ENCODE measurements at regions not wholly inside any gene's neighbourhood (a gene's known extent, or its start where the extent isn't known, plus 50 kb on each side); places are given as distances from the start of the nearest gene placed in this dataset.

- Mint-ChIP-seq H3K36me3 (peaks cover 10% of the 10 kb centered on the region), H3K4me1 (ENCODE audit: unreplicated experiment) (peaks cover 11% of the 10 kb centered on the region), H3K27ac (no peak overlapping the region), H3K9me3 (peaks cover 12% of the 10 kb centered on the region), H3K27me3 (no peaks in the 10 kb centered on the region), H3K4me3 (no peak overlapping the region)
- TF ChIP-seq CTCF (conservative IDR thresholded peaks at IDR 0.05): no peak
- no peak for DNase-seq (ENCODE audit: extremely low spot score, unreplicated experiment)
These were observed 138.4 kb upstream of the TIAM1 start for GRCh38 chr21:31482460-31482859.

DNA sequence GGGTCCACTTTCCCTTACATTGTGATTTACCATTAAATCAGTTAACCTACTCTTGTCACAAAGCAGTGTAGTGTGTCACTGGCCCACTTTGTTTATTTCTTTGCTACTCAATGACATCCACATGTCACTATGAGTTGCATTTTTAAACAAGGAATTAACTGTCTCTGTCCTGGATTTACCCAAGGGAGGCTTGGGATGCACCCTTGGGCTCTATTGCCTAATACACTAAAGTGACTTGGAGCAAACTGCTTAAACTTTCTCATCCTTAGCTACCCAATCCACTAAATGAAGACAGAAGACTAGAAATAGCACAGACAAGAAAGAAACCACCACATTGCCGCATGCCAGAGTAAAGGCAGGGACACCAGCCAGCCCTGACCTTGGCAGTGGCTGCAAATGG lies 136.2 kb upstream of the TIAM1 start:
- Mint-ChIP-seq H3K4me3 (no peak overlapping the region), H3K9me3 (peaks cover 5% of the 10 kb centered on the region), H3K27me3 (no peaks in the 10 kb centered on the region), H3K27ac (no peak overlapping the region), H3K36me3 (peaks cover 6% of the 10 kb centered on the region), H3K4me1 (ENCODE audit: unreplicated experiment) (peaks cover 25% of the 10 kb centered on the region)
- no peak for DNase-seq (ENCODE audit: extremely low spot score, unreplicated experiment)
- no peak for TF ChIP-seq CTCF (conservative IDR thresholded peaks at IDR 0.05)

DNA sequence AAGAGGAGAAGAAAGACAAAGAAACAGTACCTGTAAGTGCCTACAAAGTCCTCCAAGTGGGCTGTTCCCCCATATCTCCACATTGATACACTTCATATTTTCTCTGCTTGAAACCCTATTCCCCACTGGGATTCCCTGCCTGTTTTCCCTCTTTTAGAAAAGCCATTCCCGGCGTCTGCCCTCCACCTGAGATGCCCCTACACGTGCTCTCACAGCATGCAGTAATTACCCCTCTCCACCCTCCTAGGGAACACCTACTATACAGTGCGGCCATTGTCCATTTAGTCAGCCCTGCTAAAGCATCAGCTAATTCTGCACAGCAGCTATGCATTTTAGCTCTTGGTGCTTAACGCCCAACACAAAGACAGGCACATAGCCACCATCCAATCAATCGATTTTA lies 135.7 kb upstream of the TIAM1 start:
- no peak for DNase-seq (ENCODE audit: extremely low spot score, unreplicated experiment)
- peaks cover 25% of the 10 kb centered on the region for H3K4me1 Mint-ChIP-seq (ENCODE audit: unreplicated experiment)
- peaks cover under 1% of the 10 kb centered on the region for H3K36me3 Mint-ChIP-seq
- H3K9me3 Mint-ChIP-seq: peaks cover under 1% of the 10 kb centered on the region
- H3K27ac Mint-ChIP-seq: no peak overlapping the region
- no peaks in the 10 kb centered on the region for H3K27me3 Mint-ChIP-seq
- no peak for TF ChIP-seq CTCF (conservative IDR thresholded peaks at IDR 0.05)
- H3K4me3 Mint-ChIP-seq: no peak overlapping the region

DNA sequence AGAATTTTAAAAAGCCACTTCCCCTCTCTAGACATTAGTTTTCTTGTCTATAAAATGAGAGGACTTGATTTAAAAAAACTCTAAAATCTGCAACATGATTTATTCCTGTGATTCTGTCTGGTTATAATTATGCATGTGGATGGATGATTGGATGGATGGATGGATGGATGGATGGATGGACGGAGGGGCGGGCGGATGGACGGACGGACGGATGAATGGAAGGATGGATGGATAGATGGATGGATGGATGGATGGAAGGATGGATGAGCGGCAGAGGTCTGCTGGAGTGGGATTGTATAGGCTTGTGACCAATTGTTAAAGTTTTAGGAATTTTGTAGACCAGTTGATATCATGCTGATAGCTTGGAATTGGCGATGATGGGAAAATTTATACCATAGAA lies 135.2 kb upstream of the TIAM1 start:
- H3K4me1 Mint-ChIP-seq (ENCODE audit: unreplicated experiment): peaks cover 26% of the 10 kb centered on the region
- H3K27me3 Mint-ChIP-seq: no peaks in the 10 kb centered on the region
- no peak for TF ChIP-seq CTCF (conservative IDR thresholded peaks at IDR 0.05)
- H3K27ac Mint-ChIP-seq: no peak overlapping the region
- H3K36me3 Mint-ChIP-seq: peaks cover under 1% of the 10 kb centered on the region
- no peak overlapping the region for H3K4me3 Mint-ChIP-seq
- no peaks in the 10 kb centered on the region for H3K9me3 Mint-ChIP-seq
- no peak for DNase-seq (ENCODE audit: extremely low spot score, unreplicated experiment)

DNA sequence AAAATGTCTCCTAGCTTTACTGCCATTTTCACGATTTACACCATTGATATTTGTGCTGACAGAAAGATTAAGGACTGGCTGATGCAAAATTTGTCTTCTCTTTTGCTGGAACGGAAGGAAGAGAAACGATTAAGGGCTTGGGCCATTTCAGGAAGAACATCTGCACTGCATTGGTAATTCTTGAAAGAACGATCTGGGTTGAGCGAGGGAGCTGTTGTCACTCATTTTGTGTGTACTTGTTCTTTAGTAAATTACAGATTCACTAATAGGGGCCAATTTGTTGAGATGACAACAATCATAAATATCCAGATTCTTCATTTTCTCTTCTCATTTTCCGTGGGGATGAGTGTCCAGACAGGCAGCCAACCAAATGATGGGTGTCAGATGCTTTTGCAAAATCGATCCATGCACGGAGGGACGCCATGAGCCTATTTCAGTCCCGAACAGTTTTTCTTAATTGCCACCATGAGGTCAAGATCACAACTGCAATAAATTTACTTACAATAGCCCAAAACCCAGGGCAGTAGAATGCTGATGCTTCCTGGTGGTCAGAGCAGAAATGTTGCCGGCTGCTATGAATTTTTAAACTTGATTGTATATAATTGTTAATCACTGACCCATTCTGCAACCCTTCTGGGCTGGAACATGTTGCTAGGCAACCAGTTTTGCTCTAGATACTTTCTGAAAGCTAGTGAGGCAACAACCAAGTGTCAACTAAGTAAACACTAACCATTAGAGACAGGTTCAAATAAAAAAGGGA lies 132.4 kb upstream of the TIAM1 start:
- TF ChIP-seq CTCF (conservative IDR thresholded peaks at IDR 0.05): peak; percentile 32
- Mint-ChIP-seq H3K9me3 (no peaks in the 10 kb centered on the region), H3K4me3 (no peak overlapping the region), H3K36me3 (peaks cover 7% of the 10 kb centered on the region), H3K4me1 (ENCODE audit: unreplicated experiment) (peaks cover 35% of the 10 kb centered on the region), H3K27me3 (no peaks in the 10 kb centered on the region), H3K27ac (no peak overlapping the region)
- no peak for DNase-seq (ENCODE audit: extremely low spot score, unreplicated experiment)

Data from type B pancreatic cell (in vitro differentiated cells).